ENCODE measurements at regions not wholly inside any gene's neighbourhood (a gene's known extent, or its start where the extent isn't known, plus 50 kb on each side); places are given as distances from the start of the nearest gene placed in this dataset.
"Not testable (repeated sequence)": the region's sequence is repeated elsewhere in the genome, so short reads cannot be mapped to it uniquely, and the experiment has no call there.

- H3K4me1 Mint-ChIP-seq = no peaks in the 10 kb centered on the region
- H3K9me3 Mint-ChIP-seq = peaks cover 6% of the 10 kb centered on the region
- no peaks in the 10 kb centered on the region for H3K36me3 Mint-ChIP-seq
- DNase-seq = no peak
- CTCF ChIA-PET = no interaction called here
- H3K27me3 Mint-ChIP-seq = peaks cover 3% of the 10 kb centered on the region
- H3K4me3 Mint-ChIP-seq = no peak overlapping the region
- no peak overlapping the region for H3K27ac Mint-ChIP-seq
Observed at GRCh38 chr1:211206981-211207380, 52.2 kb upstream of the RCOR3 start.

GRCh38 chr1:211200311-211200710, 58.9 kb upstream of the RCOR3 start:
- Mint-ChIP-seq H3K27ac (no peak overlapping the region), H3K4me3 (no peak overlapping the region), H3K27me3 (peaks cover 7% of the 10 kb centered on the region), H3K9me3 (no peaks in the 10 kb centered on the region), H3K4me1 (no peaks in the 10 kb centered on the region), H3K36me3 (no peaks in the 10 kb centered on the region)
- CTCF ChIA-PET = interaction anchor here (0.9 kb wide), 1 partner anchor 29 kb away, joined by 3 read pairs; no protein-coding TSS in a partner anchor
- DNase-seq = no peak

GRCh38 chr1:211198880-211199279, 60.3 kb upstream of the RCOR3 start:
- Mint-ChIP-seq H3K36me3 (no peaks in the 10 kb centered on the region), H3K27me3 (peaks cover 4% of the 10 kb centered on the region), H3K4me3 (no peak overlapping the region), H3K27ac (no peak overlapping the region), H3K9me3 (no peaks in the 10 kb centered on the region), H3K4me1 (no peaks in the 10 kb centered on the region)
- no peak for DNase-seq
- CTCF ChIA-PET = no interaction called here

GRCh38 chr1:211198111-211198510, 61.1 kb upstream of the RCOR3 start:
- peaks cover 8% of the 10 kb centered on the region for H3K27me3 Mint-ChIP-seq
- H3K4me1 Mint-ChIP-seq = no peaks in the 10 kb centered on the region
- no peaks in the 10 kb centered on the region for H3K9me3 Mint-ChIP-seq
- no peak for DNase-seq
- no peak overlapping the region for H3K4me3 Mint-ChIP-seq
- no peaks in the 10 kb centered on the region for H3K36me3 Mint-ChIP-seq
- H3K27ac Mint-ChIP-seq = no peak overlapping the region
- CTCF ChIA-PET = no interaction called here

GRCh38 chr1:211196880-211197279, 62.3 kb upstream of the RCOR3 start:
- CTCF ChIA-PET = no interaction called here
- Mint-ChIP-seq H3K27me3 (peaks cover 8% of the 10 kb centered on the region), H3K4me1 (no peaks in the 10 kb centered on the region), H3K9me3 (no peaks in the 10 kb centered on the region), H3K36me3 (no peaks in the 10 kb centered on the region), H3K27ac (no peak overlapping the region), H3K4me3 (no peak overlapping the region)
- DNase-seq = no peak

GRCh38 chr1:211194826-211195225, 60.9 kb upstream of the KCNH1 start:
- Mint-ChIP-seq H3K4me1 (peaks cover 5% of the 10 kb centered on the region), H3K4me3 (no peak overlapping the region), H3K36me3 (no peaks in the 10 kb centered on the region), H3K27me3 (peaks cover 8% of the 10 kb centered on the region), H3K9me3 (no peaks in the 10 kb centered on the region), H3K27ac (no peak overlapping the region)
- CTCF ChIA-PET = no interaction called here
- DNase-seq = no peak

- peaks cover 8% of the 10 kb centered on the region for H3K27me3 Mint-ChIP-seq
- no peak overlapping the region for H3K4me3 Mint-ChIP-seq
- H3K36me3 Mint-ChIP-seq = no peaks in the 10 kb centered on the region
- no peaks in the 10 kb centered on the region for H3K9me3 Mint-ChIP-seq
- no peak overlapping the region for H3K27ac Mint-ChIP-seq
- H3K4me1 Mint-ChIP-seq = peaks cover 5% of the 10 kb centered on the region
- no peak for DNase-seq
- CTCF ChIA-PET = no interaction called here
Observed at GRCh38 chr1:211192227-211192626, 58.3 kb upstream of the KCNH1 start.

GRCh38 chr1:211188721-211189120, 54.8 kb upstream of the KCNH1 start:
- H3K27ac Mint-ChIP-seq, DNase-seq, CTCF ChIA-PET, H3K4me3 Mint-ChIP-seq, H3K27me3 Mint-ChIP-seq, H3K4me1 Mint-ChIP-seq, H3K9me3 Mint-ChIP-seq, H3K36me3 Mint-ChIP-seq: not testable (repeated sequence)

- DNase-seq = no peak
- CTCF ChIA-PET = no interaction called here
- no peaks in the 10 kb centered on the region for H3K4me1 Mint-ChIP-seq
- no peaks in the 10 kb centered on the region for H3K9me3 Mint-ChIP-seq
- no peak overlapping the region for H3K27ac Mint-ChIP-seq
- H3K27me3 Mint-ChIP-seq = no peaks in the 10 kb centered on the region
- no peaks in the 10 kb centered on the region for H3K36me3 Mint-ChIP-seq
- no peak overlapping the region for H3K4me3 Mint-ChIP-seq
Observed at GRCh38 chr1:211183747-211184313, 49.9 kb upstream of the KCNH1 start.
